ENCODE measurements at regions not wholly inside any gene's neighbourhood (a gene's known extent, or its start where the extent isn't known, plus 50 kb on each side); places are given as distances from the start of the nearest gene placed in this dataset.

- H3K27me3 ChIP-seq (ENCODE audit: insufficient read depth, poor library complexity, severe bottlenecking), result no peaks in the 10 kb centered on the region
These were observed 162.5 kb downstream of the RWDD3 start for GRCh38 chr1:95396557-95396956.

GRCh38 chr1:95402780-95403179 is 168.8 kb downstream of the RWDD3 start:
- Histone ChIP-seq H3K27me3 (ENCODE audit: insufficient read depth, poor library complexity, severe bottlenecking) (no peaks in the 10 kb centered on the region), H3K4me3 (replicated peaks; ENCODE audit: insufficient read depth, low read length) (no peak overlapping the region), H3K27ac (replicated peaks) (no peak overlapping the region)
- TF ChIP-seq POLR2AphosphoS5 (IDR thresholded peaks at IDR 0.05; ENCODE audit: low read depth), result no peak
- TF ChIP-seq CTCF (IDR thresholded peaks at IDR 0.05; ENCODE audit: insufficient read depth, low read length), result no peak
- TF ChIP-seq GABPA (IDR thresholded peaks at IDR 0.05; ENCODE audit: low read depth), result no peak
- TF ChIP-seq REST (IDR thresholded peaks at IDR 0.05; ENCODE audit: insufficient replicate concordance, low read depth), result no peak
- TF ChIP-seq SPI1 (IDR thresholded peaks at IDR 0.05; ENCODE audit: borderline replicate concordance, low read depth), result no peak
- DNase-seq (ENCODE audit: low read depth in 1 of 2, low spot score in 1 of 2), result no peak

More at GRCh38 chr1:95396557-95396956, 162.5 kb downstream of the RWDD3 start:
- no peak for TF ChIP-seq SPI1 (IDR thresholded peaks at IDR 0.05; ENCODE audit: borderline replicate concordance, low read depth)
- TF ChIP-seq REST (IDR thresholded peaks at IDR 0.05; ENCODE audit: insufficient replicate concordance, low read depth), result no peak
- TF ChIP-seq GABPA (IDR thresholded peaks at IDR 0.05; ENCODE audit: low read depth), result no peak
- TF ChIP-seq CTCF (IDR thresholded peaks at IDR 0.05; ENCODE audit: insufficient read depth, low read length), result no peak
- no peak for TF ChIP-seq POLR2AphosphoS5 (IDR thresholded peaks at IDR 0.05; ENCODE audit: low read depth)
- H3K4me3 ChIP-seq (replicated peaks; ENCODE audit: insufficient read depth, low read length), result no peak overlapping the region
- no peak overlapping the region for H3K27ac ChIP-seq (replicated peaks)
- no peak for DNase-seq (ENCODE audit: low read depth in 1 of 2, low spot score in 1 of 2)

- H3K27me3 ChIP-seq (ENCODE audit: insufficient read depth, poor library complexity, severe bottlenecking), result no peaks in the 10 kb centered on the region
- no peak overlapping the region for H3K4me3 ChIP-seq (replicated peaks; ENCODE audit: insufficient read depth, low read length)
- no peak for DNase-seq (ENCODE audit: low read depth in 1 of 2, low spot score in 1 of 2)
- TF ChIP-seq REST (IDR thresholded peaks at IDR 0.05; ENCODE audit: insufficient replicate concordance, low read depth), result no peak
- TF ChIP-seq CTCF (IDR thresholded peaks at IDR 0.05; ENCODE audit: insufficient read depth, low read length), result no peak
- TF ChIP-seq SPI1 (IDR thresholded peaks at IDR 0.05; ENCODE audit: borderline replicate concordance, low read depth), result no peak
- no peak for TF ChIP-seq GABPA (IDR thresholded peaks at IDR 0.05; ENCODE audit: low read depth)
- TF ChIP-seq POLR2AphosphoS5 (IDR thresholded peaks at IDR 0.05; ENCODE audit: low read depth), result no peak
- H3K27ac ChIP-seq (replicated peaks), result no peak overlapping the region
These were observed 172.3 kb downstream of the RWDD3 start for GRCh38 chr1:95406279-95406678.
